H9 (cell line): ENCODE measurements at regions not wholly inside any gene's neighbourhood (a gene's known extent, or its start where the extent isn't known, plus 50 kb on each side); places are given as distances from the start of the nearest gene placed in this dataset.

Source experiments
- DNase-seq: peaks from one replicate; pipeline ENCODE4 v3.0.0-alpha.2; 2017
- H2AFZ ChIP-seq: one replicate; pipeline ENCODE4 v1.6.1; 2013; ENCODE audit warnings: mild to moderate bottlenecking, low read length, control low read depth, moderate library complexity
- H2AK5ac ChIP-seq: 2 replicates; pipeline ENCODE4 v1.6.1; 2013; ENCODE audit warnings: low read length, control low read depth, mixed read lengths; ENCODE audit not compliant: insufficient read length
- H2BK120ac ChIP-seq: one replicate; pipeline ENCODE4 v1.6.1; 2013; ENCODE audit warnings: low read depth, mild to moderate bottlenecking, low read length, control low read depth, inconsistent platforms; ENCODE audit not compliant: poor library complexity, severe bottlenecking
- H2BK12ac ChIP-seq: 2 replicates; pipeline ENCODE4 v1.6.1; 2013; ENCODE audit warnings: low read length, control low read depth, mixed read lengths, low read depth; ENCODE audit not compliant: insufficient read length
- H2BK15ac ChIP-seq: 2 replicates; pipeline ENCODE4 v1.6.1; 2013; ENCODE audit warnings: low read depth, low read length, control low read depth
- H2BK20ac ChIP-seq: one replicate; pipeline ENCODE4 v1.6.1; 2013; ENCODE audit warnings: low read depth, mild to moderate bottlenecking, low read length, control low read depth, inconsistent platforms; ENCODE audit not compliant: poor library complexity, severe bottlenecking
- H2BK5ac ChIP-seq: 2 replicates; pipeline ENCODE4 v1.6.1; 2013; ENCODE audit warnings: low read length, control low read depth, mixed read lengths; ENCODE audit not compliant: insufficient read length
- H3K14ac ChIP-seq: 2 replicates; pipeline ENCODE4 v1.6.1; 2013; ENCODE audit warnings: low read length, control low read depth; ENCODE audit not compliant: insufficient read depth
- H3K18ac ChIP-seq: 2 replicates; pipeline ENCODE4 v1.6.1; 2013; ENCODE audit warnings: low read depth, mild to moderate bottlenecking, mixed read lengths, low read length, control low read depth; ENCODE audit not compliant: insufficient read length
- H3K23ac ChIP-seq: 2 replicates; pipeline ENCODE4 v1.6.1; 2013; ENCODE audit warnings: low read length, control low read depth, mixed read lengths, low read depth; ENCODE audit not compliant: insufficient read length
- H3K23me2 ChIP-seq: 2 replicates; pipeline ENCODE4 v1.6.1; 2013; ENCODE audit warnings: low read depth, mild to moderate bottlenecking, mixed read lengths, low read length, control low read depth; ENCODE audit not compliant: insufficient read length, poor library complexity, severe bottlenecking
- H3K27ac ChIP-seq: 2 replicates; pipeline ENCODE4 v1.5.1; 2013; ENCODE audit warnings: low read length, control low read depth, mixed read lengths, low read depth; ENCODE audit not compliant: insufficient read length
- H3K27me3 ChIP-seq: 2 replicates; pipeline ENCODE4 v1.6.1; 2013; ENCODE audit warnings: low read length, control low read depth, inconsistent platforms; ENCODE audit not compliant: insufficient read depth
- H3K4ac ChIP-seq: 2 replicates; pipeline ENCODE4 v1.6.1; 2013; ENCODE audit warnings: low read depth, mild to moderate bottlenecking, control low read depth, inconsistent platforms, low read length, moderate library complexity
- H3K4me1 ChIP-seq: 2 replicates; pipeline ENCODE4 v1.6.1; 2013; ENCODE audit warnings: low read length, control low read depth, inconsistent platforms; ENCODE audit not compliant: insufficient read depth
- H3K4me2 ChIP-seq: 2 replicates; pipeline ENCODE4 v1.6.1; 2013; ENCODE audit warnings: low read length, control low read depth, mixed read lengths; ENCODE audit not compliant: insufficient read length, insufficient read depth
- H3K56ac ChIP-seq: 2 replicates; pipeline ENCODE4 v1.6.1; 2013; ENCODE audit warnings: low read depth, mild to moderate bottlenecking, mixed read lengths, low read length, control low read depth; ENCODE audit not compliant: insufficient read length
- H3K79me1 ChIP-seq: 2 replicates; pipeline ENCODE4 v1.6.1; 2013; ENCODE audit warnings: low read depth, mild to moderate bottlenecking, moderate library complexity, low read length, control low read depth, inconsistent platforms; ENCODE audit not compliant: insufficient read depth, poor library complexity, severe bottlenecking
- H3K79me2 ChIP-seq: 2 replicates; pipeline ENCODE4 v1.6.1; 2013; ENCODE audit warnings: low read length, control low read depth, inconsistent platforms; ENCODE audit not compliant: insufficient read depth
- H3K9ac ChIP-seq: 2 replicates; pipeline ENCODE4 v1.6.1; 2013; ENCODE audit warnings: low read length, control low read depth, mixed read lengths; ENCODE audit not compliant: insufficient read length; ENCODE audit errors: extremely low read depth
- H3K9me3 ChIP-seq: one replicate; pipeline ENCODE4 v1.6.1; 2013; ENCODE audit warnings: low read depth, low read length, inconsistent platforms; ENCODE audit not compliant: control insufficient read depth
- H3T11ph ChIP-seq: one replicate; pipeline ENCODE4 v1.6.1; 2013; ENCODE audit warnings: mild to moderate bottlenecking, low read length, control low read depth, inconsistent platforms
- H4K20me1 ChIP-seq: one replicate; pipeline ENCODE4 v1.6.1; 2013; ENCODE audit not compliant: control insufficient read depth, insufficient read length, insufficient read depth
- H4K5ac ChIP-seq: 2 replicates; pipeline ENCODE4 v1.6.1; 2013; ENCODE audit warnings: low read depth, mild to moderate bottlenecking, mixed read lengths, low read length, control low read depth; ENCODE audit not compliant: insufficient read length
- H4K8ac ChIP-seq: replicated peaks from 2 replicates; pipeline ENCODE4 v1.6.1; 2013; ENCODE audit warnings: low read length, control low read depth, mixed read lengths, low read depth; ENCODE audit not compliant: insufficient read length
- H4K91ac ChIP-seq: 2 replicates; pipeline ENCODE4 v1.6.1; 2013; ENCODE audit warnings: low read depth, mild to moderate bottlenecking, moderate library complexity, mixed read lengths, low read length, control low read depth; ENCODE audit not compliant: insufficient read length
- H3K27ac Mint-ChIP-seq, 3 experiments: 2 replicates in 2 of 3; 3 replicates in 1 of 3; pipeline ENCODE4 v1.8.0; 2020 to 2021; ENCODE audit warnings: mixed read lengths in 3 of 3, mild to moderate bottlenecking in 1 of 3, moderate library complexity in 1 of 3
- H3K27me3 Mint-ChIP-seq: 2 replicates; pipeline ENCODE4 v1.8.0; 2021; ENCODE audit warnings: low read depth, mild to moderate bottlenecking, moderate library complexity, mixed read lengths
- H3K36me3 Mint-ChIP-seq, 3 experiments: 2 replicates in 2 of 3; 3 replicates in 1 of 3; pipeline ENCODE4 v1.8.0; 2020 to 2021; ENCODE audit warnings: low read depth in 3 of 3, mixed read lengths in 3 of 3; ENCODE audit not compliant: insufficient read depth in 1 of 3
- H3K4me1 Mint-ChIP-seq, 2 experiments: 2 replicates each; pipeline ENCODE4 v1.8.0; 2020; ENCODE audit warnings: mixed read lengths in 2 of 2
- H3K4me3 Mint-ChIP-seq, 2 experiments: 2 replicates in 1 of 2; 3 replicates in 1 of 2; pipeline ENCODE4 v1.8.0; 2020 to 2021; ENCODE audit warnings: mild to moderate bottlenecking in 2 of 2, mixed read lengths in 2 of 2, moderate library complexity in 1 of 2
- H3K9me3 Mint-ChIP-seq, 2 experiments: 2 replicates in 1 of 2; 3 replicates in 1 of 2; pipeline ENCODE4 v1.8.0; 2020; ENCODE audit warnings: mild to moderate bottlenecking in 2 of 2, mixed read lengths in 2 of 2, moderate library complexity in 1 of 2
- CTCF ChIP-seq: fragments of 200-600 bp; sonication (generic); conservative IDR thresholded peaks from 3 replicates; pipeline ENCODE4 v1.8.0; 2021; ENCODE audit warnings: antibody characterized with exemption, mild to moderate bottlenecking
- WGBS: extraction: QIAGEN DNeasy Blood & Tissue Kit; methylation state at CpG from one replicate; pipeline ENCODE4 v1.1.7; 2013; ENCODE audit warnings: missing lambda C conversion rate, low lambda C conversion rate, mixed read lengths; ENCODE audit not compliant: insufficient read length; ENCODE audit errors: extremely low coverage; 5-methylcytosine and 5-hydroxymethylcytosine counted together

GRCh38 chr14:83151571-83151970 is 1617.9 kb upstream of the SEL1L start:
- no CpG with 5 or more reads among the region's 1 CpG for WGBS
- H2BK12ac ChIP-seq, result no peak overlapping the region
- H4K8ac ChIP-seq, result no peak overlapping the region
- no peaks in the 10 kb centered on the region for H3K27me3 ChIP-seq
- no peak for DNase-seq
- Mint-ChIP-seq H3K27me3 (no peaks in the 10 kb centered on the region), H3K9me3 (no peaks in the 10 kb centered on the region), H3K4me1 (no peaks in the 10 kb centered on the region), H3K27ac (no peak overlapping the region), H3K36me3 (no peaks in the 10 kb centered on the region), H3K4me3 (no peak overlapping the region)
- no peak overlapping the region for H3T11ph ChIP-seq
- H3K9me3 ChIP-seq, result no peaks in the 10 kb centered on the region
- no peak overlapping the region for H2BK120ac ChIP-seq
- H4K5ac ChIP-seq, result no peak overlapping the region
- H2BK5ac ChIP-seq, result no peak overlapping the region
- no peak overlapping the region for H3K18ac ChIP-seq
- H3K56ac ChIP-seq, result no peak overlapping the region
- no peak overlapping the region for H2AFZ ChIP-seq
- H4K20me1 ChIP-seq, result no peaks in the 10 kb centered on the region
- no peaks in the 10 kb centered on the region for H3K79me1 ChIP-seq
- H3K79me2 ChIP-seq, result no peaks in the 10 kb centered on the region
- no peak overlapping the region for H3K4ac ChIP-seq
- H2AK5ac ChIP-seq, result no peak overlapping the region
- H2BK20ac ChIP-seq, result no peak overlapping the region
- no peak overlapping the region for H2BK15ac ChIP-seq
- no peaks in the 10 kb centered on the region for H3K4me1 ChIP-seq
- no peak overlapping the region for H4K91ac ChIP-seq
- H3K14ac ChIP-seq, result no peak overlapping the region
- H3K23ac ChIP-seq, result no peak overlapping the region
- no peaks in the 10 kb centered on the region for H3K23me2 ChIP-seq
- H3K27ac ChIP-seq, result no peak overlapping the region
- no peak overlapping the region for H3K4me2 ChIP-seq
- no peak overlapping the region for H3K9ac ChIP-seq
- TF ChIP-seq CTCF, result no peak
